ENCODE measurements at regions not wholly inside any gene's neighbourhood (a gene's known extent, or its start where the extent isn't known, plus 50 kb on each side); places are given as distances from the start of the nearest gene placed in this dataset.
"Not testable (repeated sequence)": the region's sequence is repeated elsewhere in the genome, so short reads cannot be mapped to it uniquely, and the experiment has no call there.

GRCh38 chr20:54928564-54928963 is 453.2 kb downstream of the DOK5 start:
- no peak for DNase-seq (ENCODE audit: extremely low spot score, unreplicated experiment)
- Mint-ChIP-seq H3K4me3 (ENCODE audit: unreplicated experiment) (no peak overlapping the region), H3K9me3 (ENCODE audit: unreplicated experiment) (peaks cover 37% of the 10 kb centered on the region), H3K27ac (ENCODE audit: unreplicated experiment) (no peak overlapping the region), H3K36me3 (ENCODE audit: unreplicated experiment) (no peaks in the 10 kb centered on the region), H3K27me3 (ENCODE audit: unreplicated experiment) (no peaks in the 10 kb centered on the region), H3K4me1 (ENCODE audit: unreplicated experiment) (no peaks in the 10 kb centered on the region)
- no peak for TF ChIP-seq CTCF (IDR thresholded peaks at IDR 0.05)

DNA sequence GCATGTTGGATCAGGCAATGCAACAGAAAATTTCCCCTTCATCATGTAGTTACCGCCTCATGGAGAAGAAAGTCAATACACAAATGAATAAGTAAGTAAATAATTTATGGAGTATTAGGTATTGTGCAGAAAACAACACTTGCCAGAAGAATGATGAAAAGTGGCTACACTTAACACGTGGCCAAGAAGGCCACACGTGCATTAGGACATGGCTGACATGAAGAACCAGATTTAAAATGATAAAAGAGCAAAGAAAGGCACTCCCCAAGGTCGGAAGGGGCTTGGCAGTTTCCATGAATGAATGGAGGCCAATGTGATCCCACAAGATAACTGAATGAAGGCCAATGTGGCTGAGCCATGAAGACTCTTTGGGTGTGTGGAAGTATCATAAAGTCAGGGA is 447.2 kb downstream of the DOK5 start:
- peaks cover 36% of the 10 kb centered on the region for H3K9me3 Mint-ChIP-seq (ENCODE audit: unreplicated experiment)
- H3K4me1 Mint-ChIP-seq (ENCODE audit: unreplicated experiment), result no peaks in the 10 kb centered on the region
- H3K27ac Mint-ChIP-seq (ENCODE audit: unreplicated experiment), result no peak overlapping the region
- H3K36me3 Mint-ChIP-seq (ENCODE audit: unreplicated experiment), result no peaks in the 10 kb centered on the region
- H3K4me3 Mint-ChIP-seq (ENCODE audit: unreplicated experiment), result no peak overlapping the region
- H3K27me3 Mint-ChIP-seq (ENCODE audit: unreplicated experiment), result no peaks in the 10 kb centered on the region
- TF ChIP-seq CTCF (IDR thresholded peaks at IDR 0.05), result no peak
- DNase-seq (ENCODE audit: extremely low spot score, unreplicated experiment), result no peak

DNA sequence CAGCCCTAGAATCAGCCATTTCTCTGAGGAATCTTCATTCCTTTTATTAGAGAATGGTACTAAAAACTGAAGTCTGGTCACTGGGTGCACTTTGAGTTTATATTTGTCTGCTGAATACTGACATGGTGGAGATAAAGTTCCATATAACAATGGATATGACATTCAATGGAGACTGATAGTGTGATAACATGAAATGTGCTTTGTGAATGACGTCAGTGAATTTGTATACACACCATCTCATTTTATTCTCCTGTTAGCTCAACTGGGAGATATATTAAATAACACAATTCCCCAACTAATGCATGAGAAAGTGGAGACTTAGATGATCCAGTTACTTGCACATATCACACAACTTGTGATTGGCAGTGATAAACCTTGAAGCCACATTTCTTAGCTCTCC is 446.7 kb downstream of the DOK5 start:
- H3K9me3 Mint-ChIP-seq (ENCODE audit: unreplicated experiment), result peaks cover 33% of the 10 kb centered on the region
- no peak for TF ChIP-seq CTCF (IDR thresholded peaks at IDR 0.05)
- no peaks in the 10 kb centered on the region for H3K36me3 Mint-ChIP-seq (ENCODE audit: unreplicated experiment)
- no peak for DNase-seq (ENCODE audit: extremely low spot score, unreplicated experiment)
- no peaks in the 10 kb centered on the region for H3K4me1 Mint-ChIP-seq (ENCODE audit: unreplicated experiment)
- no peaks in the 10 kb centered on the region for H3K27me3 Mint-ChIP-seq (ENCODE audit: unreplicated experiment)
- H3K27ac Mint-ChIP-seq (ENCODE audit: unreplicated experiment), result no peak overlapping the region
- no peak overlapping the region for H3K4me3 Mint-ChIP-seq (ENCODE audit: unreplicated experiment)

DNA sequence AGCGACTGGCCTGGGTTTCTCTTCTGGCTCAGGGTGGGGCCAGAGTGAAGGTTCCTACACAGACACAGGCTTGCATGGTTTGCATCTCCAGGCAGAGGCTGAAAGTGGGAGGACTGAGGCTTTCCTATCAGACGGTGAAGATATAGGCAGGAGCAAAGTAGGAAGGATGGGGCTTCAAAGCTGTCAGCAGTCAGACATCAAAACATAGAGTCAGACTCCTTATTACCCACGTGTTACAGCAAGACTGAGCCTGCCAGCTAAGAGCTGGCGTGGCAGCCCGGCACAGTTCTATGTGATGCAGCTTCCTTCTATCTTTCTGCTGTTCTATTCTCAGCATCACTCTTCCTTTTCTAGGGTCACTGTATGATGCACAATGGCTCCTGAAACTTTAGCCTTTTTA is 445.1 kb downstream of the DOK5 start:
- TF ChIP-seq CTCF (IDR thresholded peaks at IDR 0.05), result no peak
- no peaks in the 10 kb centered on the region for H3K27me3 Mint-ChIP-seq (ENCODE audit: unreplicated experiment)
- no peak for DNase-seq (ENCODE audit: extremely low spot score, unreplicated experiment)

DNA sequence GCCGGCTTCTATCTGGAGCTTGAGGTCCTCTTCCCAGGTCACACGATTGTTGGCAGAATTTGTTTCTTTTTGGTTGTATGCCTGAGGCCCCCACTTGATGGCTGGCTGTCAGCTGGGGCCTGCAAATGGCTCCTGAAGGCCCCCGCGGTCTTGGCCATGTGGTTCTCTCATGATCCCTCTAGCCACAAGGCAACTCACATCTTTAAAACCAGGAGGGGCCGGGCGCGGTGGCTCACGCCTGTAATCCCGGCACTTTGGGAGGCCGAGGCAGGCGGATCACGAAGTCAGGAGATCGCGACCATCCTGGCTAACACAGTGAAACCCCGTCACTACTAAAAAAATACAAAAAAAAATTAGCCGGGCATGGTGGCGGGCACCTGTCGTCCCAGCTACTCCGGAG is 443.6 kb downstream of the DOK5 start:
- H3K27ac Mint-ChIP-seq (ENCODE audit: unreplicated experiment); H3K4me3 Mint-ChIP-seq (ENCODE audit: unreplicated experiment); DNase-seq (ENCODE audit: extremely low spot score, unreplicated experiment); H3K36me3 Mint-ChIP-seq (ENCODE audit: unreplicated experiment); H3K4me1 Mint-ChIP-seq (ENCODE audit: unreplicated experiment); H3K27me3 Mint-ChIP-seq (ENCODE audit: unreplicated experiment): not testable (repeated sequence)
- peaks cover 49% of the 10 kb centered on the region for H3K9me3 Mint-ChIP-seq (ENCODE audit: unreplicated experiment)

More for the DNA sequence above, 445.1 kb downstream of the DOK5 start:
- no peak overlapping the region for H3K27ac Mint-ChIP-seq (ENCODE audit: unreplicated experiment)
- H3K9me3 Mint-ChIP-seq (ENCODE audit: unreplicated experiment), result peaks cover 39% of the 10 kb centered on the region
- no peaks in the 10 kb centered on the region for H3K4me1 Mint-ChIP-seq (ENCODE audit: unreplicated experiment)
- H3K36me3 Mint-ChIP-seq (ENCODE audit: unreplicated experiment), result no peaks in the 10 kb centered on the region
- H3K4me3 Mint-ChIP-seq (ENCODE audit: unreplicated experiment), result no peak overlapping the region

DNA sequence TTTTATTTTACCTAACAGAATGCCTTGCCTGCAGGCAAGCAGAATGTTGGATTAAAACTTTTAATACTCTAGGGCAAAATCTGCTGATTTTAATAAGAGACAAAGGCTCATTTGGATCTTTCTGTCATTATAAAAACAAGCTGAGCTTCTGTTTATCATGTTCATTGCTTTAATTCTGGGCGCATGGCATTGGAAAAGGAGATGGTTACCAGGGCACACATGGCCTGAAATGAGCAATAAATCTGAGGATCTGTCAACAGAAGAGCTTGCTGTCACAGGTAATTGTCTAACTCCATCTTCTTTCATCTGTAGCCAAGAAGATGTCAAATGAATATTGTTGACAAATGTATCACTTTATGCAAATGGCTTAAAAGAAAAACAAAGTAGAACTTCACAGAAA is 439.6 kb downstream of the DOK5 start:
- Mint-ChIP-seq H3K4me1 (ENCODE audit: unreplicated experiment) (no peaks in the 10 kb centered on the region), H3K27ac (ENCODE audit: unreplicated experiment) (no peak overlapping the region), H3K4me3 (ENCODE audit: unreplicated experiment) (no peak overlapping the region), H3K9me3 (ENCODE audit: unreplicated experiment) (peaks cover 47% of the 10 kb centered on the region), H3K36me3 (ENCODE audit: unreplicated experiment) (no peaks in the 10 kb centered on the region), H3K27me3 (ENCODE audit: unreplicated experiment) (no peaks in the 10 kb centered on the region)
- TF ChIP-seq CTCF (IDR thresholded peaks at IDR 0.05), result no peak
- DNase-seq (ENCODE audit: extremely low spot score, unreplicated experiment), result no peak
